ENCODE measurements at regions not wholly inside any gene's neighbourhood (a gene's known extent, or its start where the extent isn't known, plus 50 kb on each side); places are given as distances from the start of the nearest gene placed in this dataset.

- no peak for DNase-seq (ENCODE audit: low read depth)
- TF ChIP-seq, protein P1, sequence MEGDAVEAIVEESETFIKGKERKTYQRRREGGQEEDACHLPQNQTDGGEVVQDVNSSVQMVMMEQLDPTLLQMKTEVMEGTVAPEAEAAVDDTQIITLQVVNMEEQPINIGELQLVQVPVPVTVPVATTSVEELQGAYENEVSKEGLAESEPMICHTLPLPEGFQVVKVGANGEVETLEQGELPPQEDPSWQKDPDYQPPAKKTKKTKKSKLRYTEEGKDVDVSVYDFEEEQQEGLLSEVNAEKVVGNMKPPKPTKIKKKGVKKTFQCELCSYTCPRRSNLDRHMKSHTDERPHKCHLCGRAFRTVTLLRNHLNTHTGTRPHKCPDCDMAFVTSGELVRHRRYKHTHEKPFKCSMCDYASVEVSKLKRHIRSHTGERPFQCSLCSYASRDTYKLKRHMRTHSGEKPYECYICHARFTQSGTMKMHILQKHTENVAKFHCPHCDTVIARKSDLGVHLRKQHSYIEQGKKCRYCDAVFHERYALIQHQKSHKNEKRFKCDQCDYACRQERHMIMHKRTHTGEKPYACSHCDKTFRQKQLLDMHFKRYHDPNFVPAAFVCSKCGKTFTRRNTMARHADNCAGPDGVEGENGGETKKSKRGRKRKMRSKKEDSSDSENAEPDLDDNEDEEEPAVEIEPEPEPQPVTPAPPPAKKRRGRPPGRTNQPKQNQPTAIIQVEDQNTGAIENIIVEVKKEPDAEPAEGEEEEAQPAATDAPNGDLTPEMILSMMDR (IDR thresholded peaks at IDR 0.05; ENCODE audit: control insufficient read depth, extremely low read depth, insufficient read depth), result no peak
- no peak overlapping the region for H3K4me3 ChIP-seq (ENCODE audit: low read depth, low read length)
Observed at GRCh38 chr9:81045658-81046057, 643.7 kb downstream of the TLE1 start.

DNA sequence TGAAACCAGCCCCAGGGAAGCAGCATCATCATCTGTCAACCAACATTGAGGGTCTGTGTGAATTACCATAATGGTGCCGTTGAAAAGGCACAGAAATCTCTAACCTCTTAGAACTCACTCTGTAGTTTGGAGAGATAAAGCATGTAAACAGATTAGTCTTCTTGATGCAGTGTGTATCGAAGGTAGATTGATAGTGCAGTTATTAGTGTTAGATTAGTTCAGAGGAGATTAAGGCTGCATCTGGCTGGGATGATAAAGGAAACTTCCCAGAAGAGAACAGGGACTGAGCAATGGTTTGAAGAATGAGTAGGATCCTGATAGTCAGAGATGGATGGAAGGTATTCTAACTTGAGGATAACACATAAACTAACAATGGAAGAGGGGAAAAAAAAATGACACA is 651.5 kb downstream of the TLE1 start:
- DNase-seq (ENCODE audit: low read depth), result no peak
- H3K4me3 ChIP-seq (ENCODE audit: low read depth, low read length), result no peak overlapping the region

DNA sequence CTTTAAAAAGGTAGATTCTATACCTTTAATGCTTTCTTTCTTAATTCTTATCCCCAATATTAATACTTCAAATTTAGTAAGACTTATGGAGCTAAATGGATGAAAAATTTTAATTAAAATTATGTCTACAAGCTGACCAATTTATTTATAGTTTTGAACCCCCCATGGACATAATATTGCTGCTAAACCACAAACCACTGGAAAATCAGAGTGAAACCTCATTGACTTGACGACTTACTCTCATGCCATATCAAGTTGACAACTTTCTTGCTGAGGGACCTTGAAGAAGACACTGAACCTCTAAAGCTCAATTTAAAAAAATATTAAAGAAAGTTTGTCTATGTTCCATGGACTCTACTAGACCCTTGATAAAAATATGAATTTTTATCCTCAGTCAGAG is 653.7 kb downstream of the TLE1 start:
- no peak for DNase-seq (ENCODE audit: low read depth)
- TF ChIP-seq, protein P1 (IDR thresholded peaks at IDR 0.05; ENCODE audit: control insufficient read depth, extremely low read depth, insufficient read depth), result no peak
- no peak overlapping the region for H3K4me3 ChIP-seq (ENCODE audit: low read depth, low read length)

More for the DNA sequence above, 651.5 kb downstream of the TLE1 start:
- TF ChIP-seq, protein P1 (IDR thresholded peaks at IDR 0.05; ENCODE audit: control insufficient read depth, extremely low read depth, insufficient read depth), result no peak

DNA sequence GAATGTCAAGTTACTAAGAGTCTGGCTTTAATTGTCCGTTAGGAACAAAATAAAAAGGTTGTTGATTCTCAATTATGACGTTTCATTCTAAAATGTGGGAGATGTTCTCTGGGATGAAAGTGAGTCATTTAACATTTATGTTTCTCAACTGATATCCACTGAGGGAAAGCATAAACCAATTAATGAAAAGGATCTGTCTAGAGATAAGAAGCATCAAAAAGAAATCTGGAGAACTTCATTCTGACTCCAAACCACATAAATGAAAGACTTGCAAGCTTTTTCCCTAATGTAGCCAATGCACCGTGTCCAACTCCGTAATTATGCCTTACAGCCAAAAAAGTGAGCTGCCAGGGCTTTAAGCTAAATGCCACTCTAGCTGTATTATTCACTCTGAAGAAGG is 654.2 kb downstream of the TLE1 start:
- TF ChIP-seq, protein P1 (IDR thresholded peaks at IDR 0.05; ENCODE audit: control insufficient read depth, extremely low read depth, insufficient read depth), result no peak
- no peak for DNase-seq (ENCODE audit: low read depth)
- H3K4me3 ChIP-seq (ENCODE audit: low read depth, low read length), result no peak overlapping the region

GRCh38 chr9:81032831-81033230 is 656.5 kb downstream of the TLE1 start:
- no peak for DNase-seq (ENCODE audit: low read depth)
- TF ChIP-seq, protein P1 (IDR thresholded peaks at IDR 0.05; ENCODE audit: control insufficient read depth, extremely low read depth, insufficient read depth), result no peak
- H3K4me3 ChIP-seq (ENCODE audit: low read depth, low read length), result no peak overlapping the region

DNA sequence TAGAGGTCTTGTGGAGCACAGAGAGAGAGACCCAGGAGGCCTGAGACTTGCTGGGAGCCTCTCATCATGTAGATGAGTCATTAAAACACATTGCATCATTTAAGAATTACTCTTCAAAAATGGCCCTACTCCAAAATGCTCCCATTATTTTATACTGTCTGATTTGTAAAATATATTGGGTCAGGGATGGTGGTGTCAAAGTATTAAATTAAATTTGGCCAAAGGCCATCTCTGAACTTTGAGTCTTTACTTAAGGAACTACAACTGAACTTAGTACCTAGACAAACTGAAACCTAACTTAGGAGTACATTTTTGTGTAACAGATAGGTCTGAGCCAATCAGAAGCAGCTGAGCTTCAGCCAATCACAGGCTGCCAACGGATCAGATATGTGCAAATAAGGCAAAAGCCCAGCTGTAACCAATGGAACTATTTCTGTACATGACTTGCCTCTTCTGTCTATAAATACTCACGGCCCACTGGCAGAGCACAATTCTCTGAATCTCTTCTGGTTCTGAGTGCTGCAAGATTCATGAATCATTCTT is 657.2 kb downstream of the TLE1 start:
- TF ChIP-seq, protein P1 (IDR thresholded peaks at IDR 0.05; ENCODE audit: control insufficient read depth, extremely low read depth, insufficient read depth), result no peak
- no peak for DNase-seq (ENCODE audit: low read depth)
- H3K4me3 ChIP-seq (ENCODE audit: low read depth, low read length), result no peak overlapping the region

GRCh38 chr9:81031422-81032029 is 657.8 kb downstream of the TLE1 start:
- H3K4me3 ChIP-seq (ENCODE audit: low read depth, low read length), result no peak overlapping the region
- TF ChIP-seq, protein P1 (IDR thresholded peaks at IDR 0.05; ENCODE audit: control insufficient read depth, extremely low read depth, insufficient read depth), result no peak
- DNase-seq (ENCODE audit: low read depth), result no peak
